ENCODE measurements at regions not wholly inside any gene's neighbourhood (a gene's known extent, or its start where the extent isn't known, plus 50 kb on each side); places are given as distances from the start of the nearest gene placed in this dataset.

GRCh38 chr1:198823626-198824025, 184.8 kb downstream of the PTPRC start:
- no peak for TF ChIP-seq CTCF (IDR thresholded peaks at IDR 0.05)
- no peak for TF ChIP-seq EZH2 (IDR thresholded peaks at IDR 0.05)

Data from neural progenitor cell (in vitro differentiated cells).